GM21723 (cell line): ENCODE measurements at regions not wholly inside any gene's neighbourhood (a gene's known extent, or its start where the extent isn't known, plus 50 kb on each side); places are given as distances from the start of the nearest gene placed in this dataset.
"Not testable (repeated sequence)": the region's sequence is repeated elsewhere in the genome, so short reads cannot be mapped to it uniquely, and the experiment has no call there.

Experiments used
- ATAC-seq: cut with Tn5 transposase; IDR thresholded peaks from one replicate; pipeline ENCODE4 v1.9.1; 2021; ENCODE audit warnings: mild to moderate bottlenecking, moderate library complexity; ENCODE audit not compliant: unreplicated experiment

- no peak for ATAC-seq
Observed at GRCh38 chr11:22454461-22455090, 116.4 kb downstream of the SLC17A6 start.

- ATAC-seq: no peak
Observed at GRCh38 chr11:22449441-22449840, 111.3 kb downstream of the SLC17A6 start.

GRCh38 chr11:22444076-22444475, 105.9 kb downstream of the SLC17A6 start:
- no peak for ATAC-seq

- no peak for ATAC-seq
Observed at GRCh38 chr11:22441831-22442230, 103.7 kb downstream of the SLC17A6 start.

GRCh38 chr11:22435582-22435981, 97.4 kb downstream of the SLC17A6 start:
- ATAC-seq: not testable (repeated sequence)

- ATAC-seq: no peak
Observed at GRCh38 chr11:22433517-22433916, 95.3 kb downstream of the SLC17A6 start.

- no peak for ATAC-seq
Observed at GRCh38 chr11:22433094-22433455, 94.9 kb downstream of the SLC17A6 start.

GRCh38 chr11:22432291-22433093, 94.3 kb downstream of the SLC17A6 start:
- no peak for ATAC-seq

- ATAC-seq: no peak
Observed at GRCh38 chr11:22431106-22431505, 92.9 kb downstream of the SLC17A6 start.

- ATAC-seq: no peak
Observed at GRCh38 chr11:22430639-22431038, 92.5 kb downstream of the SLC17A6 start.

GRCh38 chr11:22430141-22430541, 92.0 kb downstream of the SLC17A6 start:
- ATAC-seq: no peak
